22Rv1 (cell line): ENCODE measurements at regions not wholly inside any gene's neighbourhood (a gene's known extent, or its start where the extent isn't known, plus 50 kb on each side); places are given as distances from the start of the nearest gene placed in this dataset.

Source experiments
- ZFX ChIP-seq: fragments of 450-650 bp; IDR thresholded peaks from 2 replicates; pipeline ENCODE4 v1.6.1; 2017; ENCODE audit warnings: antibody characterized with exemption, borderline replicate concordance
- TF ChIP-seq, protein P1 (sequence below): fragments of 450-650 bp; IDR thresholded peaks from 2 replicates; pipeline ENCODE4 v1.5.1; 2017; ENCODE audit warnings: mild to moderate bottlenecking

DNA sequence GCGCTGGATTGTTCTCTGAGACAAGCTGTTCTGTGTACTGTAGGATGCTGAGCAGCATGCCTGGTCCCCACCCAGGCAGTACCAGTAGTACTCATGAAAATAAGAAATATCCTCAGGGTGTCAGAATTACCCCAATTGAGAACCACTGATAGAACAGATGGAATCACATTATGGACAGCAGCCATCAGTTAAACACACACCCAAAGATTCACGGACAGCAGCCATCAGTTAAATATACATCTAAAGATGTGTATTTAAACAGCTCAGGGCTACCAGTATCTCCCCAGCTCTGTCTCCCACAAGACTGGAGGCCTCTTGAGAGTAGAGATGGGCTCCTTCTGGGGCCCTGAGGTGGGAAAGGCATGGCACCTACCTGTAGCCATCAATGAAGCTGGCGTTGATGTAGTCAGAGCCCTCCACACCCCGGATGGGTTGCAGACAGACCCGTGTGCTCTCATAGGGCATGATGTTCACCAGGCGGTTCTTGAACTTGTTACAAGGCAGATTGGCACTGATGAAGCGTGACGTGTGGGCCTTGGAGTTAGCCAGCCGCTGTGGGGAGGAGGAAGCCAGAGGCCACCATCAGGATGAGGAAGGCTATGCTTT lies 129.3 kb downstream of the PTPRS start:
- TF ChIP-seq, protein P1, sequence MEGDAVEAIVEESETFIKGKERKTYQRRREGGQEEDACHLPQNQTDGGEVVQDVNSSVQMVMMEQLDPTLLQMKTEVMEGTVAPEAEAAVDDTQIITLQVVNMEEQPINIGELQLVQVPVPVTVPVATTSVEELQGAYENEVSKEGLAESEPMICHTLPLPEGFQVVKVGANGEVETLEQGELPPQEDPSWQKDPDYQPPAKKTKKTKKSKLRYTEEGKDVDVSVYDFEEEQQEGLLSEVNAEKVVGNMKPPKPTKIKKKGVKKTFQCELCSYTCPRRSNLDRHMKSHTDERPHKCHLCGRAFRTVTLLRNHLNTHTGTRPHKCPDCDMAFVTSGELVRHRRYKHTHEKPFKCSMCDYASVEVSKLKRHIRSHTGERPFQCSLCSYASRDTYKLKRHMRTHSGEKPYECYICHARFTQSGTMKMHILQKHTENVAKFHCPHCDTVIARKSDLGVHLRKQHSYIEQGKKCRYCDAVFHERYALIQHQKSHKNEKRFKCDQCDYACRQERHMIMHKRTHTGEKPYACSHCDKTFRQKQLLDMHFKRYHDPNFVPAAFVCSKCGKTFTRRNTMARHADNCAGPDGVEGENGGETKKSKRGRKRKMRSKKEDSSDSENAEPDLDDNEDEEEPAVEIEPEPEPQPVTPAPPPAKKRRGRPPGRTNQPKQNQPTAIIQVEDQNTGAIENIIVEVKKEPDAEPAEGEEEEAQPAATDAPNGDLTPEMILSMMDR, result no peak
- TF ChIP-seq ZFX, result no peak
